ENCODE measurements at regions not wholly inside any gene's neighbourhood (a gene's known extent, or its start where the extent isn't known, plus 50 kb on each side); places are given as distances from the start of the nearest gene placed in this dataset.

DNA sequence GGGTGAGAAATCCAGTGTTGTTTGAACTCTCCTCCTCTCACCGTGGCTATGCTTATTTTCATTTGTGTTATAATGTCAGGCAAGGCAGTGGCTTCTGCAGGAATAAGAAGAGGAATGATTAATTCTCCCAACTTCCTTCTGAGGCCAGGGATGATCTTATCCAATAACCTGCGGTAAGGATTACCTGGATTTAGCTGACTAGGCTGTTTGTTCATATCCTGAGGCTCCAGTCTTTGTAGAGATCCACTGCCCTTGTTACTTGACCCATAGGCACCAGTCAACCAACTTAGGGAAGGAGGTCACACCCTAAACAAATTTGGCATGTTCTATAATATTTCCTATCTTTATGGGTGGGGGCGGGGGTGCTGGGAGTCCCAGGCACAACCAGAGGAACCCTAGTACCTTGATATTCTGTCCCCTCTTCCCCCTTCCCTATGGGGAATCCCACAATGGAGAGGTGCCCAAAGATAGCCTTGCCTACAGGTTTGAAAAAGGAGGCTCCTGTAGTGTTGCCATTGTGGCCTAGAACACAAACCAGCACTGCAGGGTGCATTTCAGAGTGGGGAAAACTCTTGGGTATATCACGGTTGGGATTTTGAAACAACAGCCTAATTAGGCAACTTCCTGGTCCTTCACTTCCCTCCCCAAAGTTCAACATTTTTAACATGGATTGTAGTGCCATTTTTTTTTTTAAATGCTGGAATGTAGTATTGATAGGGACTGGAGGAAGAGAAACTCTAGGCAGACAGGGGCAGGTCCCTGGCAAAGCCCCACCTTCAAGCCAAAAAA is 977.5 kb upstream of the SPRY2 start:
- no peak overlapping the region for H3K4me3 ChIP-seq (ENCODE audit: low read depth, low read length)
- TF ChIP-seq, protein P1, sequence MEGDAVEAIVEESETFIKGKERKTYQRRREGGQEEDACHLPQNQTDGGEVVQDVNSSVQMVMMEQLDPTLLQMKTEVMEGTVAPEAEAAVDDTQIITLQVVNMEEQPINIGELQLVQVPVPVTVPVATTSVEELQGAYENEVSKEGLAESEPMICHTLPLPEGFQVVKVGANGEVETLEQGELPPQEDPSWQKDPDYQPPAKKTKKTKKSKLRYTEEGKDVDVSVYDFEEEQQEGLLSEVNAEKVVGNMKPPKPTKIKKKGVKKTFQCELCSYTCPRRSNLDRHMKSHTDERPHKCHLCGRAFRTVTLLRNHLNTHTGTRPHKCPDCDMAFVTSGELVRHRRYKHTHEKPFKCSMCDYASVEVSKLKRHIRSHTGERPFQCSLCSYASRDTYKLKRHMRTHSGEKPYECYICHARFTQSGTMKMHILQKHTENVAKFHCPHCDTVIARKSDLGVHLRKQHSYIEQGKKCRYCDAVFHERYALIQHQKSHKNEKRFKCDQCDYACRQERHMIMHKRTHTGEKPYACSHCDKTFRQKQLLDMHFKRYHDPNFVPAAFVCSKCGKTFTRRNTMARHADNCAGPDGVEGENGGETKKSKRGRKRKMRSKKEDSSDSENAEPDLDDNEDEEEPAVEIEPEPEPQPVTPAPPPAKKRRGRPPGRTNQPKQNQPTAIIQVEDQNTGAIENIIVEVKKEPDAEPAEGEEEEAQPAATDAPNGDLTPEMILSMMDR (IDR thresholded peaks at IDR 0.05; ENCODE audit: low read depth, low read length): no peak

DNA sequence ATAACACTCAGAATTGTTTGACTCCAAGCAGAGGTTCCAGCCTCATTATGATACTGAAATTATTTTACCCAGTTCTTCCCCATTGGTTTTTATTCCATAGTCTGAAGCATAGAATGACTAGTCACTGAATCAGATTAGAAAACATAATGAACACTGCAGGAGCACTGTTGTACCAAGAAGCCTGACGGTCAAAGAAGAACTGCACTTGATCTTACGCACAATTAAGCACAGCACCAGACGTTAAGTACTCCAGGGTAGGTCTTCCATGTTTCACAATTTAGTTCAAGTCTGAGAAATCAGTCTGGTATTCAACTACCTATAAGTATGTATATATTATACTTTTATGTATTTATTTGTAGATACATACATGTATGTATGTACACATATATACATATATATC is 973.5 kb upstream of the SPRY2 start:
- TF ChIP-seq, protein P1 (IDR thresholded peaks at IDR 0.05; ENCODE audit: low read depth, low read length): no peak
- no peak overlapping the region for H3K4me3 ChIP-seq (ENCODE audit: low read depth, low read length)

DNA sequence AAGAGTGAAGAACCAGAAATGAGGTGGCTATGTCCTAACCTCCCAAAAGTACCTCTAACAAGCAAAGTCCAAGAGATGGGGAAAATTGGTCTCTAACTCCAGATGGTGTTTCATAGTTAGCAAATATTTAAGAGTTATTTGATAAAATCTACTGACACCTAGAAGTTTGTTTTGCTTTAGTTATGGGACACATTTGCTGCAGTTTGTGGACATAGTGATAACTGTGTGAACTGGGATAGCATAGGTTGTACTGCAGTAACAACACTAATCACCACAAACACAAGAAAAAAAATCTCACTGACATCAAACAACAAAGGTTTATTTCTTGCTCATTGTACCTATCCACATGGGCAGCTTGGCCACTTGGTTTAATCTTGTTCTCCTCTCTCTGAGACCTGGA is 965.0 kb upstream of the SPRY2 start:
- H3K4me3 ChIP-seq (ENCODE audit: low read depth, low read length): no peak overlapping the region
- TF ChIP-seq, protein P1 (IDR thresholded peaks at IDR 0.05; ENCODE audit: low read depth, low read length): no peak

DNA sequence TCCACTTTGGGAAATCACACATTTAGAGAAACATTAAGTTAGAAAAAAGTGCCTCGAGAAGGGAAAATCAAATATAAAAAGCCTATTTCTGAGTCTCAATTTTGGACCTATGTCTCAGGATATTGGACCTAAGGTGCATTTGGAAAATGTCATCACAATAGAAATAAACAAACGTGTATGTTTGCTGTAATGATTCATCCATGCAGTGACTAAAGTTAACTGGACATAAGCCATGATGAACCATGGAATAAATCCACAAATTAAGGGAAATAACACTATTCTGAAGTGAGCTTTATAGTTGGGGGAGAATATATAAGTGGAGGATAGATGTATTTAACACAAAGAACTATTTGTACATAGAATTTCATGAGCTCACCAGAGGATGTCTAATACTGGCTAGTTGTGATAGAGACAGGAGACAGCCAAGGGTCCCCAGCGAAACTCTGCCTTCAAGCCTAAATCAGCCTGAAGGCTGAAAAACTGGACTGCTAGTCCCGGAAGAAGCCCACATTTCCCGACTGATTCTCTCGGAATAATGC is 963.3 kb upstream of the SPRY2 start:
- no peak overlapping the region for H3K4me3 ChIP-seq (ENCODE audit: low read depth, low read length)
- TF ChIP-seq, protein P1 (IDR thresholded peaks at IDR 0.05; ENCODE audit: low read depth, low read length): no peak

DNA sequence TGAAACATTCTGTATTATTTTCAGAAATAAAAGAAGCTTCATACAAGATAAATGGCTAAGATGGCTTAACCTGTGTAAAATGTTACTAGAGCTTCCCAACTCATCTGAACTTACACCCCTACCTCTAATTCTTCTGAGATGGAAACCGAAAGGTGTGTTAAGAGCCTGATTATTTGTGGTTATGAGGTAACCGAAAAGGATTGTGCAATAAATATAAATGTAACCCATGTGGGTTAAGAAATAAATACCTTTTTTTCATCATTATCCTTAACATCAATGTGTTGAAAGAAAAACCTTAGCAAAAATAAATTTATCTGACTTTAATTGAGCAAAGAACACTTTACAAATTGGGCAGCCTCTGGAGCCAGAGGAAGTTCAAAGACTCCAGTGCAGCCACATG is 961.8 kb upstream of the SPRY2 start:
- no peak overlapping the region for H3K4me3 ChIP-seq (ENCODE audit: low read depth, low read length)
- TF ChIP-seq, protein P1 (IDR thresholded peaks at IDR 0.05; ENCODE audit: low read depth, low read length): no peak

DNA sequence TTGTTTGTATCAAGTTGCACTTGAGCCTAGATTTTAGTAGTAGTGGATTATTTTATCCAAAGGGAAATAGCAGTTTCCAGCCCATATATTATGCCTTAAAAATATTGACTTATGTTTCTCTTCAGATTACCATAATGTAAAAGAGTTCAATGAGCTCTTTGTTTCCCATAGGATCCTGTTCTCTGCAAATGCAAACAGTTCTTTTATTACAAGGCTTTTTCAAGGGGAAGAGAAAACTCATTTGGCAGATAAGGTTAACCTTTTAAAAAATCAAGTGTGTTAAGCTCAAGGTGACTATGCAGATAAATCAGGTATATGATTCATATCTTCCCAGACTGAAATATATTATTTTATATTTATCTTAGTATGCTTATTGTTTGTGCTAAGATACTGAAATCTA is 961.2 kb upstream of the SPRY2 start:
- no peak overlapping the region for H3K4me3 ChIP-seq (ENCODE audit: low read depth, low read length)
- TF ChIP-seq, protein P1 (IDR thresholded peaks at IDR 0.05; ENCODE audit: low read depth, low read length): no peak

DNA sequence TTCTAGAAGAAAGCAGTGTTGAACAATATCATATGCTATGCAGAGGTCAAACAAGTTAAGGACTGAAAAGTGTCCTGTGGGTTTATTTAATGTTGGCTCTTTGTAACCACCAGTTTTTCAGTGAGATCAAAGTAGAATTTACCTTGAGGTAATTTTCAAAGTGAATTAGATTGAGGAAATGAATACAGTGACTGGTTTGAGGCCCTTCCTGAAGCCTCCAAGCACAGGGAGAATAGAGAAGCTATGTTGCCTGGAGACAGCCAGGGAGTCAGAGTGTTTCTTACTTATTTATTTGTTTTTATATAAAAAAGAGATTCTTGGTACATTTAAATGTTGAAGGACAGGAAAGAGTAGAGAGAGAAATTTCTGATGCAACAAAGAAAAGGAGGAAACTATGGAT is 954.3 kb upstream of the SPRY2 start:
- TF ChIP-seq, protein P1 (IDR thresholded peaks at IDR 0.05; ENCODE audit: low read depth, low read length): no peak
- H3K4me3 ChIP-seq (ENCODE audit: low read depth, low read length): no peak overlapping the region

Measured in WI38 (cell line).